ENCODE measurements at regions not wholly inside any gene's neighbourhood (a gene's known extent, or its start where the extent isn't known, plus 50 kb on each side); places are given as distances from the start of the nearest gene placed in this dataset.

- no peak for DNase-seq
Observed at GRCh38 chr11:43994196-43994595, 51.8 kb downstream of the C11orf96 start.

- DNase-seq = no peak
Observed at GRCh38 chr11:43996318-43996717, 51.5 kb upstream of the ACCSL start.

GRCh38 chr11:43997022-43997660 is 50.6 kb upstream of the ACCSL start:
- peak; percentile 74 for DNase-seq
